Nephron (organoid): ENCODE measurements at regions not wholly inside any gene's neighbourhood (a gene's known extent, or its start where the extent isn't known, plus 50 kb on each side); places are given as distances from the start of the nearest gene placed in this dataset.
"Not testable (repeated sequence)": the region's sequence is repeated elsewhere in the genome, so short reads cannot be mapped to it uniquely, and the experiment has no call there.

Experiments
- H3K27ac Mint-ChIP-seq, 3 experiments: 2 replicates each; pipeline ENCODE4 v1.8.0; 2020; ENCODE audit warnings: mixed read lengths in 3 of 3, mild to moderate bottlenecking in 2 of 3, moderate library complexity in 1 of 3
- H3K27me3 Mint-ChIP-seq: 2 replicates; pipeline ENCODE4 v1.8.0; 2021; ENCODE audit warnings: low read depth, mild to moderate bottlenecking, moderate library complexity, mixed read lengths
- H3K36me3 Mint-ChIP-seq: 2 replicates; pipeline ENCODE4 v1.8.0; 2020; ENCODE audit warnings: low read depth, mixed read lengths
- H3K4me1 Mint-ChIP-seq: 2 replicates; pipeline ENCODE4 v1.8.0; 2020; ENCODE audit warnings: mixed read lengths
- H3K4me3 Mint-ChIP-seq, 3 experiments: 2 replicates each; pipeline ENCODE4 v1.8.0; 2020; ENCODE audit warnings: mild to moderate bottlenecking in 3 of 3, mixed read lengths in 3 of 3, moderate library complexity in 2 of 3
- H3K9me3 Mint-ChIP-seq: 2 replicates; pipeline ENCODE4 v1.8.0; 2020; ENCODE audit warnings: mixed read lengths

GRCh38 chr16:88224131-88224898 lies 158.4 kb upstream of the ZNF469 start:
- not testable (repeated sequence) for H3K27me3 Mint-ChIP-seq, H3K36me3 Mint-ChIP-seq, H3K4me3 Mint-ChIP-seq, H3K9me3 Mint-ChIP-seq
- H3K27ac Mint-ChIP-seq, result peak overlapping the region in 2 of 3 experiments; percentile 11 to 57
- H3K4me1 Mint-ChIP-seq, result peaks cover 13% of the 10 kb centered on the region

- H3K4me1 Mint-ChIP-seq, result peaks cover 12% of the 10 kb centered on the region
- H3K36me3 Mint-ChIP-seq, H3K27me3 Mint-ChIP-seq, H3K4me3 Mint-ChIP-seq, H3K9me3 Mint-ChIP-seq, H3K27ac Mint-ChIP-seq: not testable (repeated sequence)
Measured at GRCh38 chr16:88225640-88226230, 157.0 kb upstream of the ZNF469 start.

GRCh38 chr16:88226302-88226701 lies 156.5 kb upstream of the ZNF469 start:
- H3K27ac Mint-ChIP-seq, H3K36me3 Mint-ChIP-seq, H3K4me3 Mint-ChIP-seq, H3K27me3 Mint-ChIP-seq, H3K4me1 Mint-ChIP-seq, H3K9me3 Mint-ChIP-seq: not testable (repeated sequence)

- not testable (repeated sequence) for H3K27ac Mint-ChIP-seq, H3K9me3 Mint-ChIP-seq, H3K4me1 Mint-ChIP-seq, H3K4me3 Mint-ChIP-seq, H3K36me3 Mint-ChIP-seq, H3K27me3 Mint-ChIP-seq
Measured at GRCh38 chr16:88227026-88227721, 155.6 kb upstream of the ZNF469 start.

- H3K9me3 Mint-ChIP-seq, H3K4me3 Mint-ChIP-seq, H3K27me3 Mint-ChIP-seq, H3K4me1 Mint-ChIP-seq, H3K36me3 Mint-ChIP-seq, H3K27ac Mint-ChIP-seq: not testable (repeated sequence)
Measured at GRCh38 chr16:88227722-88228482, 154.9 kb upstream of the ZNF469 start.

GRCh38 chr16:88228751-88229150 lies 154.0 kb upstream of the ZNF469 start:
- not testable (repeated sequence) for H3K36me3 Mint-ChIP-seq, H3K4me3 Mint-ChIP-seq, H3K4me1 Mint-ChIP-seq, H3K27ac Mint-ChIP-seq, H3K27me3 Mint-ChIP-seq, H3K9me3 Mint-ChIP-seq

GRCh38 chr16:88229710-88230109 lies 153.0 kb upstream of the ZNF469 start:
- H3K4me1 Mint-ChIP-seq, result peaks cover 12% of the 10 kb centered on the region
- H3K27me3 Mint-ChIP-seq, H3K36me3 Mint-ChIP-seq, H3K27ac Mint-ChIP-seq, H3K9me3 Mint-ChIP-seq, H3K4me3 Mint-ChIP-seq: not testable (repeated sequence)

GRCh38 chr16:88230276-88230966 lies 152.3 kb upstream of the ZNF469 start:
- H3K9me3 Mint-ChIP-seq, H3K27me3 Mint-ChIP-seq, H3K36me3 Mint-ChIP-seq, H3K27ac Mint-ChIP-seq, H3K4me3 Mint-ChIP-seq: not testable (repeated sequence)
- H3K4me1 Mint-ChIP-seq, result peaks cover 14% of the 10 kb centered on the region

GRCh38 chr16:88230967-88231615 lies 151.7 kb upstream of the ZNF469 start:
- Mint-ChIP-seq H3K4me1 (peaks cover 21% of the 10 kb centered on the region), H3K27ac (peak overlapping the region in 1 of 3 experiments; percentile 56)
- H3K9me3 Mint-ChIP-seq, H3K27me3 Mint-ChIP-seq, H3K36me3 Mint-ChIP-seq, H3K4me3 Mint-ChIP-seq: not testable (repeated sequence)

GRCh38 chr16:88231839-88232238 lies 150.9 kb upstream of the ZNF469 start:
- not testable (repeated sequence) for H3K4me3 Mint-ChIP-seq, H3K27me3 Mint-ChIP-seq, H3K9me3 Mint-ChIP-seq, H3K36me3 Mint-ChIP-seq
- Mint-ChIP-seq H3K4me1 (peaks cover 25% of the 10 kb centered on the region), H3K27ac (peak overlapping the region in 1 of 3 experiments; percentile 66)

- not testable (repeated sequence) for H3K36me3 Mint-ChIP-seq, H3K27me3 Mint-ChIP-seq, H3K9me3 Mint-ChIP-seq, H3K4me3 Mint-ChIP-seq
- peaks cover 26% of the 10 kb centered on the region for H3K4me1 Mint-ChIP-seq
- peak overlapping the region; percentile 52 to 93 (median 60) for H3K27ac Mint-ChIP-seq
Measured at GRCh38 chr16:88232401-88233258, 150.1 kb upstream of the ZNF469 start.

GRCh38 chr16:88233621-88234420 lies 148.9 kb upstream of the ZNF469 start:
- not testable (repeated sequence) for H3K27me3 Mint-ChIP-seq, H3K36me3 Mint-ChIP-seq, H3K9me3 Mint-ChIP-seq
- Mint-ChIP-seq H3K4me3 (peak overlapping the region in 2 of 3 experiments; percentile 22 to 50), H3K27ac (peak overlapping the region; percentile 93 to 95 (median 95)), H3K4me1 (peaks cover 34% of the 10 kb centered on the region)
